HEK293 (cell line): ENCODE measurements at regions not wholly inside any gene's neighbourhood (a gene's known extent, or its start where the extent isn't known, plus 50 kb on each side); places are given as distances from the start of the nearest gene placed in this dataset.

Experiments
- CTCF ChIA-PET: fragments of 350-600 bp; formaldehyde crosslinking; extraction: SDS; loops from one replicate; lab custom pipeline; 2021; ENCODE audit warnings: antibody characterized with exemption; lab: Yijun Ruan, JAX
- POLR2A ChIA-PET: fragments of 300-600 bp; formaldehyde crosslinking; extraction: SDS; loops from one replicate; lab custom pipeline; 2020; ENCODE audit warnings: antibody characterized with exemption, inconsistent platforms; lab: Yijun Ruan, JAX
- H3K27ac ChIP-seq: fragments of 200-500 bp; sonication (Bioruptor generic); 2 replicates; pipeline ENCODE4 v1.5.1; 2014; ENCODE audit warnings: low read depth, low read length, control low read depth, inconsistent platforms; ENCODE audit errors: extremely low read depth
- H3K36me3 ChIP-seq, 2 experiments: fragments of 200-500 bp in 1 of 2; sonication (Bioruptor generic) in 1 of 2; 1 replicate in 1 of 2; 2 replicates in 1 of 2; pipeline ENCODE4 v1.5.1; 2014 to 2017; ENCODE audit warnings: inconsistent platforms in 2 of 2, low read length in 2 of 2; ENCODE audit not compliant: control insufficient read depth in 2 of 2, insufficient read depth in 1 of 2
- H3K4me1 ChIP-seq: fragments of 200-500 bp; sonication (Bioruptor generic); 2 replicates; pipeline ENCODE4 v1.5.1; 2014; ENCODE audit warnings: mild to moderate bottlenecking, low read length, inconsistent platforms; ENCODE audit not compliant: control insufficient read depth, insufficient read depth
- H3K4me3 ChIP-seq: 2 replicates; pipeline ENCODE4 v1.5.1; 2011; ENCODE audit warnings: low read depth, mild to moderate bottlenecking, control low read depth, low read length, moderate library complexity
- H3K9me3 ChIP-seq: fragments of 200-500 bp; sonication (Bioruptor generic); 2 replicates; pipeline ENCODE4 v1.5.1; 2014; ENCODE audit warnings: low read depth, low read length, inconsistent platforms; ENCODE audit not compliant: control insufficient read depth, insufficient read depth
- EGR2 ChIP-seq: fragments of 450-650 bp; formaldehyde crosslinking; IDR thresholded peaks from 2 replicates; pipeline ENCODE4 v1.5.1; 2016; ENCODE audit warnings: low read depth, missing biosample characterization, missing genetic modification characterization
- KLF17 ChIP-seq: fragments of 450-650 bp; formaldehyde crosslinking; IDR thresholded peaks from 2 replicates; pipeline ENCODE4 v1.5.1; 2016; ENCODE audit warnings: missing biosample characterization, missing genetic modification characterization
- KLF9 ChIP-seq: fragments of 450-650 bp; formaldehyde crosslinking; IDR thresholded peaks from 2 replicates; pipeline ENCODE4 v1.5.1; 2016; ENCODE audit warnings: missing biosample characterization, missing genetic modification characterization, low read depth
- PRDM4 ChIP-seq: fragments of 450-650 bp; formaldehyde crosslinking; IDR thresholded peaks from 2 replicates; pipeline ENCODE4 v1.5.1; 2017; ENCODE audit warnings: missing biosample characterization, missing genetic modification characterization
- SP2 ChIP-seq: fragments of 450-650 bp; formaldehyde crosslinking; IDR thresholded peaks from 2 replicates; pipeline ENCODE4 v1.5.1; 2016; ENCODE audit warnings: missing biosample characterization, missing genetic modification characterization
- ZFHX2 ChIP-seq: fragments of 450-650 bp; formaldehyde crosslinking; conservative IDR thresholded peaks from 2 replicates; pipeline ENCODE4 v1.5.1; 2016; ENCODE audit warnings: missing biosample characterization, missing genetic modification characterization
- ZNF223 ChIP-seq: fragments of 450-650 bp; formaldehyde crosslinking; IDR thresholded peaks from 2 replicates; pipeline ENCODE4 v1.5.1; 2016; ENCODE audit warnings: missing biosample characterization, missing genetic modification characterization
- ZNF280C ChIP-seq: fragments of 450-650 bp; formaldehyde crosslinking; IDR thresholded peaks from 2 replicates; pipeline ENCODE4 v1.5.1; 2016; ENCODE audit warnings: missing biosample characterization, missing genetic modification characterization
- ZNF341 ChIP-seq: fragments of 450-650 bp; formaldehyde crosslinking; IDR thresholded peaks from 2 replicates; pipeline ENCODE4; 2016; ENCODE audit warnings: low read depth, missing biosample characterization, missing genetic modification characterization
- ZNF518A ChIP-seq: fragments of 450-650 bp; formaldehyde crosslinking; conservative IDR thresholded peaks from 2 replicates; pipeline ENCODE4 v1.5.1; 2016; ENCODE audit warnings: low read depth, missing biosample characterization, missing genetic modification characterization
- ZNF549 ChIP-seq: fragments of 450-650 bp; IDR thresholded peaks from 2 replicates; pipeline ENCODE4 v1.5.1; 2018; ENCODE audit warnings: missing biosample characterization, missing genetic modification characterization, mild to moderate bottlenecking, inconsistent platforms, moderate library complexity
- ZNF660 ChIP-seq: fragments of 450-650 bp; IDR thresholded peaks from 2 replicates; pipeline ENCODE4 v1.5.1; 2018; ENCODE audit warnings: missing biosample characterization, mild to moderate bottlenecking, missing genetic modification characterization
- ZNF677 ChIP-seq: fragments of 450-650 bp; IDR thresholded peaks from 2 replicates; pipeline ENCODE4 v1.5.0; 2018; ENCODE audit warnings: missing biosample characterization, mild to moderate bottlenecking, missing genetic modification characterization, moderate library complexity

GRCh38 chr6:169957351-169957963 is 206.0 kb downstream of the ERMARD start (continued):
- TF ChIP-seq KLF17, result no peak
- TF ChIP-seq PRDM4 (tag by site-specific recombination), result no peak
- TF ChIP-seq SP2 (tag by site-specific recombination), result no peak
- no peak for TF ChIP-seq ZNF341 (tag by site-specific recombination)
- no peak for TF ChIP-seq ZNF549 (tag by site-specific recombination)
- TF ChIP-seq ZNF223 (tag by site-specific recombination), result no peak

GRCh38 chr6:169956580-169956979 is 205.2 kb downstream of the ERMARD start:
- H3K4me3 ChIP-seq, result no peak overlapping the region
- H3K9me3 ChIP-seq, result no peaks in the 10 kb centered on the region
- H3K36me3 ChIP-seq, result no peaks in the 10 kb centered on the region
- no peak overlapping the region for H3K27ac ChIP-seq
- H3K4me1 ChIP-seq, result no peaks in the 10 kb centered on the region
- CTCF ChIA-PET, result interaction anchor here (0.6 kb wide), 2 partner anchors 53 to 535 kb away, joined by 3 read pairs; no protein-coding TSS in a partner anchor
- no peak for TF ChIP-seq ZNF677 (tag by site-specific recombination)
- TF ChIP-seq ZNF280C (tag by site-specific recombination), result no peak
- no peak for TF ChIP-seq KLF9 (tag by site-specific recombination)
- TF ChIP-seq ZNF518A, result no peak
- POLR2A ChIA-PET, result no interaction called here

GRCh38 chr6:169955731-169956437 is 204.5 kb downstream of the ERMARD start:
- ChIA-PET POLR2A (no interaction called here), CTCF (interaction anchor here (0.6 kb wide), 3 partner anchors 52 to 536 kb away, joined by 3 read pairs; no protein-coding TSS in a partner anchor)

More at GRCh38 chr6:169955731-169956437, 204.5 kb downstream of the ERMARD start:
- no peak overlapping the region for H3K4me3 ChIP-seq
- H3K27ac ChIP-seq, result no peak overlapping the region
- H3K36me3 ChIP-seq, result no peaks in the 10 kb centered on the region
- no peaks in the 10 kb centered on the region for H3K4me1 ChIP-seq
- no peak for TF ChIP-seq ZNF341 (tag by site-specific recombination)
- TF ChIP-seq ZFHX2 (tag by site-specific recombination), result peak; percentile 48; the same call in 1 of the 2 replicates
- TF ChIP-seq ZNF660, result no peak
- 0 out of 2 replicates have a peak, but pooled peaks have one; percentile 35 for TF ChIP-seq EGR2 (tag by site-specific recombination)
- TF ChIP-seq, all 188 proteins: peak for 2
- H3K9me3 ChIP-seq, result no peaks in the 10 kb centered on the region
